Esophagus (tissue), 2 donors: ENCODE measurements at regions not wholly inside any gene's neighbourhood (a gene's known extent, or its start where the extent isn't known, plus 50 kb on each side); places are given as distances from the start of the nearest gene placed in this dataset.
"Not testable (repeated sequence)": the region's sequence is repeated elsewhere in the genome, so short reads cannot be mapped to it uniquely, and the experiment has no call there.

ENCODE experiments used
- H3K27ac ChIP-seq, 2 donors: one replicate each; pipeline ENCODE4 v1.5.1; 2013; ENCODE audit warnings: low read depth in 2 of 2, mild to moderate bottlenecking in 2 of 2, inconsistent platforms in 1 of 2, low read length in 1 of 2, moderate library complexity in 1 of 2
- H3K27me3 ChIP-seq, 2 donors: one replicate each; pipeline ENCODE4 v1.6.1; 2013; ENCODE audit warnings: low read length in 2 of 2, control low read depth in 1 of 2, mild to moderate bottlenecking in 1 of 2; ENCODE audit not compliant: insufficient read depth in 2 of 2, control insufficient read depth in 1 of 2
- H3K36me3 ChIP-seq, 2 donors: one replicate each; pipeline ENCODE4 v1.6.1; 2013; ENCODE audit warnings: low read length in 1 of 2; ENCODE audit not compliant: control insufficient read depth in 2 of 2, insufficient read depth in 2 of 2
- H3K4me1 ChIP-seq, 2 donors: one replicate each; pipeline ENCODE4 v1.6.1; 2013; ENCODE audit warnings: low read length in 1 of 2; ENCODE audit not compliant: control insufficient read depth in 2 of 2, insufficient read depth in 2 of 2
- H3K4me3 ChIP-seq, 2 donors: one replicate each; pipeline ENCODE4 v1.5.1; 2013; ENCODE audit warnings: low read length in 2 of 2, mild to moderate bottlenecking in 2 of 2, low read depth in 1 of 2, moderate library complexity in 1 of 2
- H3K9me3 ChIP-seq, 2 donors: one replicate each; pipeline ENCODE4 v1.6.1; 2013; ENCODE audit warnings: mild to moderate bottlenecking in 2 of 2, low read depth in 1 of 2, low read length in 1 of 2, moderate library complexity in 1 of 2; ENCODE audit not compliant: control insufficient read depth in 2 of 2, insufficient read depth in 1 of 2
- WGBS, 2 donors: extraction: QIAGEN DNeasy Blood & Tissue Kit; methylation state at CpG; one replicate each; pipeline ENCODE4 v1.1.7; 2013; 5-methylcytosine and 5-hydroxymethylcytosine counted together
- donor health status: healthy with polysubstance abuse.
- donor health status: Bipolar disorder and iron deficiency.

GRCh38 chr11:134724106-134724778 is 312.2 kb upstream of the B3GAT1 start:
- Histone ChIP-seq H3K4me3 (no peak overlapping the region), H3K36me3 (no peaks in the 10 kb centered on the region), H3K27me3 (peaks cover 0 to 4% of the 10 kb centered on the region in 2 donors), H3K27ac (no peak overlapping the region), H3K9me3 (no peaks in the 10 kb centered on the region), H3K4me1 (peaks cover 0 to 2% of the 10 kb centered on the region in 2 donors)
- 80 to 85% methylated on average over 12 of the region's 12 CpGs for WGBS, 2 donors

DNA sequence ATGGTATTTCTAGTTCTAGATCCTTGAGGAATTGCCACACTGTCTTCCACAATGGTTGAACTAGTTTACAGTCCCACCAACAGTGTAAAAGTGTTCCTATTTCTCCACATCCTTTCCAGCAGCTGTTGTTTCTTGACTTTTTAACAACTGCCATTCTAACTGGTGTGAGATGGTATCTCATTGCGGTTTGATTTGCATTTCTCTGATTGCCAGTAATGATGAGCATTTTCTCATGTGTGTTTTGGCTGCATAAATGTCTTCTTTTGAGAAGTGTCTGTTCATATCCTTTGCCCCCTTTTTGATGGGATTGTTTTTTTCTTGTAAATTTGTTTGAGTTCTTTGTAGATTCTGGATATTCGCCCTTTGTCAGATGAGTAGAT is 308.6 kb upstream of the B3GAT1 start:
- not testable (repeated sequence) for H3K4me1 ChIP-seq, H3K9me3 ChIP-seq, H3K27me3 ChIP-seq, H3K27ac ChIP-seq, H3K4me3 ChIP-seq, H3K36me3 ChIP-seq
- WGBS, 2 donors = 95 to 96% methylated on average over 2 of the region's 2 CpGs

DNA sequence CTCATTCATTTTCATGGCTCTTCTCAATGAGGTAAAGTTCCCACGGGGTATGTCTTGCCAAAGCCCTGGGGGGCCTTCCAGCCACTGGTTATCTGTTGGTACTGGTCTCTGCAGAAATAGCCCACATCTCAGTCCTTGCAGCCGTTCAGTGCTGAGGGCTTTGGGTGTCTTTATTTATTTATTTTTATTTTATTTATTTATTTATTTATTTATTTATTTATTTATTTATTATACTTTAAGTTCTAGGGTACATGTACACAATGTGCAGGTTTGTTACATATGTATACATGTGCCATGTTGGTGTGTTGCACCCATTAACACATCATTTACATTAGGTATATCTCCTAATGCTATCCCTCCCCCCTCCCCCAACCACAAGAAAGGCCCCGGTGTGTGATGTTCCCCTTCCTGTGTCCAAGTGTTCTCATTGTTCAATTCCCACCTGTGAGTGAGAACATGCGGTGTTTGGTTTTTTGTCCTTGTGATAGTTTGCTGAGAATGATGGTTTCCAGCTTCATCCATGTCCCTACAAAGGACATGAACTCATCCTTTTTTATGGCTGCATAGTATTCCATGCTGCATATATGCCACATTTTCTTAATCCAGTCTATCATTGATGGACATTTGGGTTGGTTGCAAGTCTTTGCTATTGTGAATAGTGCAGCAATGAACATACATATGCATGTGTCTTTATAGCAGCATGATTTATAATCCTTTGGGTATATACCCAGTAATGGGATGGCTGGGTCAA is 308.1 kb upstream of the B3GAT1 start:
- WGBS, 2 donors = 90% methylated on average over 3 to 4 of the region's 4 CpGs
- not testable (repeated sequence) for H3K9me3 ChIP-seq, H3K4me3 ChIP-seq, H3K27me3 ChIP-seq, H3K4me1 ChIP-seq, H3K27ac ChIP-seq, H3K36me3 ChIP-seq

- Histone ChIP-seq H3K4me1 (no peaks in the 10 kb centered on the region), H3K36me3 (no peaks in the 10 kb centered on the region), H3K4me3 (no peak overlapping the region), H3K9me3 (no peaks in the 10 kb centered on the region), H3K27me3 (no peaks in the 10 kb centered on the region), H3K27ac (no peak overlapping the region)
- 84 to 88% methylated on average over 5 of the region's 5 CpGs for WGBS, 2 donors
These were observed 307.4 kb upstream of the B3GAT1 start for GRCh38 chr11:134719397-134719796.

DNA sequence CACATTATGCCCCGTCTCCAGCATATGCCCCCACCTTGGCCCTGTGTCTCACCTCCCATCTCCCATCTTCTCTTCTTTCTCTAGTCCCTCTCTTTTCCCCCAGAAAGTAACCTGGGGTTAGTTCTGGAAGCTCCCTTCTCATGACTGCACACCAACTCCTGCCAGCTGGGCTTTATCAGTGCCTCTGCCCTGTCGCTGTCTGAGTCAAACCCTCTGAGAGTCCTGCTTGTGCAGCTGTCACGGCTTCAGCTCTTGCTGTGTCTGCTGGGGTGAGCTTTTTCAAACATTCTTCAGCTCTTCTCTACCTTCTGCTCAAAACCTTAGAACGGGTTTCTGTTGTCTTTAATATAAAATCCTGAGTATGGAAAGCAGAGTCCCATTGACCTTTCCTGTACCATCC is 304.5 kb upstream of the B3GAT1 start:
- 55 to 58% methylated on average over 4 of the region's 4 CpGs for WGBS, 2 donors
- H3K9me3 ChIP-seq = no peaks in the 10 kb centered on the region
- H3K27me3 ChIP-seq = no peaks in the 10 kb centered on the region
- H3K4me3 ChIP-seq = no peak overlapping the region
- H3K27ac ChIP-seq = no peak overlapping the region
- no peaks in the 10 kb centered on the region for H3K4me1 ChIP-seq
- no peaks in the 10 kb centered on the region for H3K36me3 ChIP-seq

GRCh38 chr11:134714021-134714656 is 302.1 kb upstream of the B3GAT1 start:
- 58 to 64% methylated on average over 10 of the region's 10 CpGs for WGBS, 2 donors
- H3K36me3 ChIP-seq = no peaks in the 10 kb centered on the region

DNA sequence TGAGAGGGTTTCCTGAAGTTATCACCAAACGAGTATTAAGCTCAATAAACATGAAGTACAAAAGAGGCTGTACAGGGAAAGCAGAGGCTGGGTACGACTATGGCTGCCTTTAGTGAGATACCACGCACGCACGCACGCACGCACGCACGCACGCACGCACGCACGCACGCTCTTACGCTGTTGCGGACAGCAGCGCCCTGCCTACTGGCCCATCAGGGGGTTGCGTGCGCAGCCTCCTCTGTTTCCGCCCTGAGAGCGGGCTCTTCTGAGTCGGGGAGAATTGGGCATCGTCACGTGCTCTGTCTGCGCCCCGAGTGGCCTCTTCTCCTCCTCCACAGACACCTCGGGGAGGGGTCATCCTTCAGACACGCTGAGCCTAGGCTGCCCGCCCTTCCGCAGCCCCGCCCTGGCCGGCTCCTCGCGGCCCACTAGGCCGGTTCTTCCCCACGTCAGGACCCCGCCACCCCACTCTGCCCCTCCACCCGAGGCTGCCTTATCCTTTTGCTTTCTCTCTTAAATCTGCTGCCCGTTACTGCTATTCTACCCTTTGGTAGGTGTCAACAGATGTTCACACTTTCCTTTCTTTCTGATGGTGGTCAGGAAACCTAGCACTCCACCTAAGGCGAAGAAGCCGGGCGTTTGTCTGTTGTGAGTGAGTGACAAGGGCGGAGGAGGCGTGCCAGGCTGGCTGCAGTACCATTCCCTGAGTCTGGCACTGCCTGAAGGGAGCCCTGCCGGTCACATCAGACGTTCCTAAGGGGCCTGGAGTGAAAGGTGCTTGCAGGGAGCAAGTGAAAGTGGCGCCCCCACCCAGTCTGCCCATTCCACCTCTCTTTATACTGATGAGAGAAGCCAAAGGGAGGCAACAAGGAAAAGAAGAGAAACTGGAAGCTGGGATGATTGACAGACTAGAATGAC is 300.4 kb upstream of the B3GAT1 start:
- H3K4me1 ChIP-seq = no peaks in the 10 kb centered on the region
- no peak overlapping the region for H3K4me3 ChIP-seq
- 80 to 82% methylated on average over 44 to 47 of the region's 47 CpGs for WGBS, 2 donors
- H3K36me3 ChIP-seq = no peaks in the 10 kb centered on the region
- no peaks in the 10 kb centered on the region for H3K27me3 ChIP-seq
- H3K9me3 ChIP-seq = no peaks in the 10 kb centered on the region
- no peak overlapping the region for H3K27ac ChIP-seq

More at GRCh38 chr11:134714021-134714656, 302.1 kb upstream of the B3GAT1 start:
- H3K27ac ChIP-seq = no peak overlapping the region
- no peaks in the 10 kb centered on the region for H3K27me3 ChIP-seq
- no peaks in the 10 kb centered on the region for H3K4me1 ChIP-seq
- no peak overlapping the region for H3K4me3 ChIP-seq
- H3K9me3 ChIP-seq = no peaks in the 10 kb centered on the region

DNA sequence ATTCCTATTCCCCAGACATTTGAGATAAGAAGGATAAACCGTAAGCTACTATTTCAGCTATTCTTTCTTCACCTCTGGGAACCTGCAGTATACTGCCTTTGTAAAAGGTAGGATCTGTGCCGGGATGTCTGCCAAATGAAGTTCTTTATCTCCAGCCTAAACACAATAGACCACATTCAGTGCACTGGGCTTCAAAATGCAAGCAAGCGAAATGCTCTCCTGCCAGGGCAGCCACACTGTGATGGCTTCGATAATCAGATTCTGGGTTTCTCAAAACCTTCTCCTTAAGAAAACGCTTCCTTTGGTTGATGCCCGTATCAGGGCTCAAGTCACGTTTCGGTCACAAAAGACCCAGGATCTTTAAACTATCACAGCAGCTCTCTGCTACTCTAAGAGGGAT is 299.5 kb upstream of the B3GAT1 start:
- H3K27me3 ChIP-seq = no peaks in the 10 kb centered on the region
- no peak overlapping the region for H3K27ac ChIP-seq
- no peak overlapping the region for H3K4me3 ChIP-seq
- H3K9me3 ChIP-seq = no peaks in the 10 kb centered on the region
- H3K36me3 ChIP-seq = no peaks in the 10 kb centered on the region
- WGBS, 2 donors = 53 to 67% methylated on average over 8 of the region's 8 CpGs
- no peaks in the 10 kb centered on the region for H3K4me1 ChIP-seq

- Histone ChIP-seq H3K36me3 (no peaks in the 10 kb centered on the region), H3K4me1 (no peaks in the 10 kb centered on the region), H3K4me3 (no peak overlapping the region), H3K9me3 (no peaks in the 10 kb centered on the region), H3K27me3 (no peaks in the 10 kb centered on the region), H3K27ac (no peak overlapping the region)
- WGBS, 2 donors = 63 to 71% methylated on average over 4 of the region's 4 CpGs
These were observed 298.9 kb upstream of the B3GAT1 start for GRCh38 chr11:134710861-134711407.
